ENCODE measurements at regions not wholly inside any gene's neighbourhood (a gene's known extent, or its start where the extent isn't known, plus 50 kb on each side); places are given as distances from the start of the nearest gene placed in this dataset.

- TF ChIP-seq CTCF (IDR thresholded peaks at IDR 0.05 in 4 of 5, conservative IDR thresholded peaks at IDR 0.05 in 1 of 5) (no peak), POLR2A (IDR thresholded peaks at IDR 0.05) (no peak)
These were observed 128.5 kb upstream of the FRMD6 start for GRCh38 chr14:51523243-51523642.

All from gastrocnemius medialis (tissue), 4 donors.